ENCODE measurements at regions not wholly inside any gene's neighbourhood (a gene's known extent, or its start where the extent isn't known, plus 50 kb on each side); places are given as distances from the start of the nearest gene placed in this dataset.
A peak's percentile ranks its signal among the peaks of the same experiment; 100 is the strongest.
"Not testable (repeated sequence)": the region's sequence is repeated elsewhere in the genome, so short reads cannot be mapped to it uniquely, and the experiment has no call there.

DNA sequence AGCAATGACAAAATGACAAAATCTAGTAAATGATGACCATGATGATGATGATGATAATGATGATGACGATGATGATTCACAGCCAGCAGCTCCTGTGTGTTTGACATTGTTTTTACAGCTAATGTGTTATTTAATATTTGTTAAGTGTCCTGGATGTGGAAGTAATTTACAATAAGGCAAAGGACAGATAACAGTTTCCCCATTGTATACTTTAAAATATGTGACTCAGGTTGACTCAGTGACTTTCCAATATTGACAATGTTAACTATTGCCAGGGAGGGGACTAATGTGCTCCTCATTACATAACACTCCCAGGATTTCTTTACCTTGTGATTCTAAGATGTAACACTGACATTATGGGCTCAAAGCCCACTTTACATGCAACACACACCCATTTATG is 602.2 kb downstream of the FBXO15 start:
- no peak for DNase-seq

DNA sequence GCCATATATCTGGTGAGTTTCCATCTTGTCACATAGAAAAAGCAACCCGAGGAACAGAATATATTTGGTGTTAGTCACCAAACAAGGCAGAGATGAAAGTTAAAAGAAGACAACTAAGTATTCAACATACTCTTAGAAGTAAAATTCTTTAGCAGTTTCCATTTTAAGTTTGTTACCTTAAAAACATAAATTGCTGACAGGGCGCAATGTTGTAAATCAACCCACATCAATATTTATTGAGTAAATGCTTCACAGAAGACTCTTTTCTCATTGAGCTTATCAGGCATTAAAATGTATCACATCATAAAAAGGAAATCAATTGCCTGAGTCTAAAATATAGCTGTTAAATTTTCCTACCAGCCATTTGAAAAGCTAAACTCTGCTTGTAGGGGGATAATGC is 603.0 kb downstream of the FBXO15 start:
- no peak for DNase-seq

DNA sequence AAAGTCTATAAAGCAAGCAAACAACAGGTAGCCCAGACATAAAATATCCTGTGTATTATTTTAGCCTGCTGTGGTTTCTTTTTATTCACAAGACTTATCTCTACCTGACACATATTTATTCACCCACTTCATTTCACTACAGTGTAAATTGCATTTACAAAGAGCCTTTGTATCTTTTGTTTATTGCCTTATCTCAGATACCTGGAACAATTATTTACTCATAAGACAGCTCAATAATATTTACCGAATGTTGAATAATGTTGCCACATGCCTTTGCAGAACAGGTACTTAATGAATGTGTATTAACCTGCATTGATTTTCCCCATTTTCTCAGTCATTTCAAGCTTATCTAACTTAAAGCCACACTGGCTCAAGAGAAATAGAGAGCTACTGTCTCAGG is 603.6 kb downstream of the FBXO15 start:
- no peak for DNase-seq

GRCh38 chr18:73535990-73536389 is 611.6 kb downstream of the FBXO15 start:
- no peak for DNase-seq

- DNase-seq = no peak
Measured at GRCh38 chr18:73535189-73535588, 612.4 kb downstream of the FBXO15 start.

- no peak for DNase-seq
Measured at GRCh38 chr18:73531601-73532000, 616.0 kb downstream of the FBXO15 start.

DNA sequence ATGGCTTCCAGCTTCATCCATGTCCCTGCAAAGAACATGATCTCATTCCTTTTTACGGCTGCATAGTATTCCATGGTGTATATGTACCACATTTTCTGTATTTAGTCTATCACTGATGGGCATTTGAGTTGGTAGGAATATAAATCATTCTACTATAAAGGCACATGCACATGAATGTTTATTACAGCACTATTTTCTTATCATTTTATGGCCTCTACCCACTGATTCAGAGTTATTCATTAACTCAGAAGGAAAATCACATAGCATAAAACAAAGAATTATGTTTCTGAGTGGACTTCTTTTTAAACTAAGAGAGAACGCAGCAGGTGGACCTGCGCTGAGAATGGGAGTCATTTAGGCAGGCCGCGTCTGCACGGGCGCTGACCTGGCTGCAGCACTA is 619.6 kb downstream of the FBXO15 start:
- DNase-seq = no peak

DNA sequence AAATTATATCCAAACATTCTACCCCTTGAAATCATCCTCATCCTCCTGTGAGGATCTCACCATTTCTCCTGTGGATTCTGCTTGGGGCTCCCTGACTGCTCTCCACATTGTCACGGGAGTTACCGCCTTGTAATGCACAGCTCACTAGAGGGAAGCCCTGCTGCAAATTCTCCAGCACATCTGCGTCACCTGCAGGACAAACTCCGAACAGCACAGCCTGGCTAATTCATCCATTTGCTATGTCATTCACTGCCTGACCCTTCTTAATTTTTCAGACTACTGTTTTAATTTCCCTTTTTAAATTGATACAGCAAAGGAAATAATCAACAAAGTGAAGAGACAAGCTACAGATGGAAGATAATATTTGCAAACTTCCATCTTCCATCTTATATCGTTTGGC is 627.4 kb downstream of the FBXO15 start:
- no peak for DNase-seq

GRCh38 chr18:73516056-73516455 is 631.6 kb downstream of the FBXO15 start:
- not testable (repeated sequence) for DNase-seq

DNA sequence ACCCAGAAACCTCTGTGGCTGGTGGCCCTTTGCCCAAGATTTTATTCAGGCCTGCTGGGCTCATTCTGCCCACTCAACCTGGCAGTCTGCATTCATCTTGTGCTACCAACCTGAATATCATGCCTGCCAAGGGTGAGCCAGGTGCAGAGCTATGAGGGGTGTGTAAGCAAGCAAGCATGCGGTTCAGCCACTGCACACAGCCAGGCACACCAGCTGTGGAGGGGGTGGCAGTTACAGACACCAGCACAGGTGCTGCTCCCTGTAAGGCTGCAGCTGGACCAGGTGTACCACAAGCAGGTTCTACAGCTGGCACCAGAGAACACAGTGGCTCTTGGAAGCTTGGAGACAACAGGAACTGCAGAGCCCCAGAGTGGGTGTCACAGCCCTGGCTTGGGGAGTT is 633.2 kb downstream of the FBXO15 start:
- no peak for DNase-seq

DNA sequence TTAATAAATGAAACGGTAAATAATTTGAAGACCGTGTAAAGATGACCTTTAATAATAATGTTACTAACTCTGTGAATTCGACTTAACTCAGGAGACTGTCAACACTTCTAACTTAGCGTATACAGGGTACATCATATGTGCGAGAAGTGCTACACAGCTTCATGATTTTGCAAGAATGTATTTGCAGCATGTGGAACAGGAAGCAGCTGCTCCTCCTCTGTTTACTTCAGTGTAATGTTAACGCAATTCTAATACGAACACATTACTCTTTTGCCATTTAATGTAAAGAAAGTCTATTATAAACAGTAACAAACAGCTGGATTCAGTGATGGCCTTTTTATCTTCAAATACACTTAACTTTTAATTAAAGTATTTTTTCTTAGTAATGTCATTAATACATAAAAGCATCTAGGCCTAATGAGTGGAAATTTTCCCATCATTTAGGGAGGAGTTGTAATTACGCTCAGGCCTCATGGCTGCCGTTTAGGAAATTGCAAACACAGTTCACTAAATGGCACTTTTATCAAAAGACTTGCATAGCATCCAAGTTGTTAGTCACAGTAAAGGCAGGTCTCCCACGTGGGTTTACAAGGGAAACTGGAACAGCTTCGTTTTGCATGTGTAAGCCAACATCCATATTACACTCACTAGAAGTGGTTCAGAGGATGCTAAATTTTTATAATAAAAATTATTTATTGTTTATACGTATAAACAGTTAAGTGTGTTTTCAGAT is 635.7 kb downstream of the FBXO15 start:
- DNase-seq = peak in 2 of 3 donors; percentile 3 to 18

- peak in 1 of 3 donors; percentile 9 for DNase-seq
Measured at GRCh38 chr18:73509460-73509859, 638.2 kb downstream of the FBXO15 start.

DNA sequence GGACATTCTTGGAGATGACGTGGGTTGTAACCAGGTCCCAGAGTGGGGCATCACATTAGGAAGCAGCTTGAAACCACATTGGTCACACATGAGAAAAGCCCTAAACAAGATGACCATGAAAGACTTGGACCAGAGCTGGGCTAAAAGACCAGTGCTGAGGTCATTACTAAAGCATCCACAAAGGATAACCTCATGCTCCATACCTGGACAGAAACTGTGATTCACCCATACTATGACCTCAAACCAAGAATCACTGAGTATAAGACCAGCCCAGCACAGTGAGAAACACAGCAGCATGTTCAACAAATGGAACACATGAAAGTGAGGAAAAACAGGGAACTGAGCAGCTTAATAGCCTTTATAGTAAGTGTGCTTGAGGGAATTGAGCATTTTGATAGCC is 635.5 kb upstream of the NETO1 start:
- DNase-seq = no peak

GRCh38 chr18:73487966-73488365 is 620.2 kb upstream of the NETO1 start:
- peak in 1 of 3 donors; percentile 4 for DNase-seq

GRCh38 chr18:73485166-73485565 is 617.4 kb upstream of the NETO1 start:
- no peak for DNase-seq

DNA sequence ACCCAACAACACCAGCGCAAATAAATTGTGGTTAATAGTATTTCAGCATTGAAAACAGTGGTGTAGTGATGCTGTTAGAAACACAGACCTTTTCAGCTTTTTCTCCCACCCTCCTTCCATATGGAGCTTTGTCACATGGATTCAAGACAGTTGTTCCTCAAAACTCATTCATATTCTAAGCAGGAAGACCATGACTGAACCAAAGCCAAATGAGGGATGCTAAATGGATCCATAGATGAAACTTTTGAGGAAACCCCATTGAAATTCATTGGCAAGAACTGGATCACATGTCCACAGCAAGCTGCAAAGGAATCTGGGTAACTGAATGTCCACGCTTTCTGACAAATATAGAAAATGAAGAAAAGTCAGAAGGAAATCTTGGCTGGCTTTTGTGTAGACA is 615.1 kb upstream of the NETO1 start:
- DNase-seq = no peak

DNA sequence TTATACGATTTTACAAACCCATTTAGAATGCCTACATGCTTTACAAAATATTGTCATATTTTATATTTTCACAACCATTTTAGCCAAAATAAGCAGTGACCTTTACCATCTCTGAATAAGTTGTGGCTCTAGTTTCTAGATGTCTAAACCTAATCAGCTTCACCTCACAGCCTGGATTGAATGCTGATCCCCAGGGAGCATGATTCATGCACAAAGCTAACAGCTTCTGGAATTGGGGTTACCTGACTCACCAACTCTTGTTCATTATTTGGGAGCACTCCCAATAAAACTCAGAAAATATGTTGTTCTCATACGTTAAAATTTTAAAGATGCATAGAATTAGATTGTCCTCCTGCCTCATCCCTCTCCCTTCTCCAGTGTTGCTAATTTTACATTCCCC is 611.7 kb upstream of the NETO1 start:
- peak in 1 of 3 donors; percentile 18 for DNase-seq

DNA sequence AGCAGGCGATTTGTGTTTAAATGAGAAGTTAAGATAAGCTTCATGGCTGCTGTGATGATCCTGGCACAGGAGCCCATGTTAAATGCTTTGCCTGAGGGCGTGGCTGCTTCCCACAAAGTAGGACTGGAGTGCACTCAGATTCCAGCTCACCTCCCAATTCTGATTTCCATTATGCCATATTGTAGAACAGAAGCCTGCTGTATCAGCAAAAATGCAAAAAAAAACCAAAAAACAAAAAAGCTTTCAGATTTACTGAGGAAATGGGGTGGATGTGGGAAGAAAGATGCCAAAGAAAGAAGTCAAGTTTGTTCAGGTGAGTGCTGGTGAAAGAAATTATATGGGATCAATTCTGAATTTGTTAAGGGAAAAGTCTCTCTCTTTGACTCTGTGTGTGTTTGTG is 610.4 kb upstream of the NETO1 start:
- DNase-seq = no peak

DNA sequence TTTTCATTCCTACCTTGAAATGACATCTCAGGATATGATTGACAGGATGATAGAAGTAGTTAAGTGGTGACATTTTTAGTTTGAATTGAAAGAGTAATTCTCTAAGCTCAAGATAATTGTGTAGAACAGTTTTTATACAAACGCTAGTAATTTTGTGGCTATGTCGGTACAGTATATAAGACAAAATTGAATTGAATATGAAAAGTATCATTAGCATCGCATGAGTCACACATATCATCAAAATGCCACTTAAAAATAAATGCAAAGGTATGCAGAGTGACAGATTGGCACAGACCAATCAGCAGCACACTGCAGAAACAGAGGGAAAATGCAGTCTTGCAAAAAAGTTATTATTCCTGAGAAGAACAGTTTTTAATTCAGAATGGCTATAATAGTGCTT is 608.2 kb upstream of the NETO1 start:
- no peak for DNase-seq

DNA sequence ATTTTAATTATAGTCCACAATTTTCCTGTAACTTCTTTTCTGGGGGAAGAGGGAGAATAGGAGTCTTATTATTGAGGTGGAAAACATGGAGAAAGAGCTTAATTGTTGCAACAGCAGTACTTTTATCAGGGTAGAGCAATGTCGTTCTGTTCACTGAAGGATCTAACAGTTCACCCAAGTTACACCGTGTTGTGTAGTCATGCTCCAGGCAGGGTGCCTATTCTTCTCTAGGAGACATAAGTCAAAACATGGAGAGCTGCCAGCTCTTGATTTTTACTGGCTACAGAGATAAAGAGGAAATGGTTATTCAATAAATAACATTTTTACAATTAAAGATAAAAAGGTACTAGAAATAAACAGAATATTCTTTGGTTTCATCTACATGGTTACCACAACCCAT is 594.3 kb upstream of the NETO1 start:
- DNase-seq = peak; percentile 16 to 27 (median 22)

DNA sequence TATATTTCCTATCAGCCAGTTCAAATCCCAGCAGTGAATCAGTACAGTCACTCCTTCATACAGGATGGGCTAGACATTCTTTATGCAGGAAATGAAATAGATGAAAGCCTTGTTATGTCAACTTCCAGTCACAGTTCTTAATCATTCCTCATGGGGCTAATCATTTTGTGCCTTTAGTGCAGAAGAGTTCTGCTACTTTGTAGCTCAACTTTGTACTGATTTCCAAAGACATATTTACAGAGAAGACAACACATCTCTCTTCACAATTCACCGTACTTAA is 593.9 kb upstream of the NETO1 start:
- peak in 1 of 3 donors; percentile 2 for DNase-seq

DNA sequence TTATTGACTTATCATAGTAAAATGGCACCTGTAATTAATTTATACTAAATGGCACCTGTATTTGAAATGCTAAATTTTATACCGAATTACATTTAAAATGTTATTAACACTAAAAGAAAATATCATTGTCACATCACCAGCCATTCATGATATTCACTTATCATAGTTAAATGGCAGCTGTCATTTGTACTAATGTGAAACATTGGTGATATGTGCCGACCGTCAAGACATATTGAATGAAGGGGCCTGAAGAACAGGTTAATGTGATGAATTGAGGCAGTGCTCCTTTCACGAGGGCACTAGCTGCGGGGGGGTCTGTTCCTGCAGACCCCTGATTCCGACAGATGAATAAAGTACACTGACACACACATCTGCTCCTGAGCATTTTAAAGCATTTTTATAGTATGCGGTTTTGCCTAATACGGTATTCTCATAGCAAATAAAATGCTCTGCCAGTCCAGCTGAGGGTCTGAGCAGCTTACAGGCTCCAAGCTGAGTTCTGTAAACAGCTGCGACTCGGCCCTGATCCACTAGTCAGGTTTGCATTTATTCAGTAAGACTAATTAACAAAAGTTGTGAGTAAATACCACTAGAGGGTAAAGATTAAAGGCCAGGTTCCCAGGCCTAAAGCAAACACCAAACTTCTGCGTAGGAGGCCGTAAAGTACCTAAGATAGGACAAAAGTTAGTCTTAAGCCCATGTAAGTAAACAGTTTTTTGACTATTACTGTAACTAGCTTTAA is 593.4 kb upstream of the NETO1 start:
- peak in 1 of 3 donors; percentile 2 for DNase-seq

- peak in 1 of 3 donors; percentile 24 for DNase-seq
Measured at GRCh38 chr18:73458186-73458964, 590.6 kb upstream of the NETO1 start.

Data from muscle of back (tissue), 3 donors.